Activated gamma-delta T cell treated with anti-CD3 and anti-CD28 coated beads, Interleukin-2, amount 50 U/mL, for 16 hours (primary cell): ENCODE measurements at regions not wholly inside any gene's neighbourhood (a gene's known extent, or its start where the extent isn't known, plus 50 kb on each side); places are given as distances from the start of the nearest gene placed in this dataset.

Experiments used
- DNase-seq: peaks from one replicate; pipeline ENCODE4 v3.0.0-alpha.2; 2020; ENCODE audit warnings: low read depth

GRCh38 chr17:33404070-33404819 lies 111.2 kb upstream of the ASIC2 start:
- no peak for DNase-seq

- no peak for DNase-seq
Observed at GRCh38 chr17:33416131-33416530, 123.0 kb upstream of the ASIC2 start.

GRCh38 chr17:33421933-33422332 lies 128.8 kb upstream of the ASIC2 start:
- DNase-seq: no peak

- no peak for DNase-seq
Observed at GRCh38 chr17:33433581-33433980, 140.5 kb upstream of the ASIC2 start.

- no peak for DNase-seq
Observed at GRCh38 chr17:33434841-33435240, 141.7 kb upstream of the ASIC2 start.

GRCh38 chr17:33435721-33436301 lies 142.7 kb upstream of the ASIC2 start:
- no peak for DNase-seq

GRCh38 chr17:33436321-33436720 lies 143.2 kb upstream of the ASIC2 start:
- no peak for DNase-seq

GRCh38 chr17:33438139-33438538 lies 145.0 kb upstream of the ASIC2 start:
- DNase-seq: no peak

GRCh38 chr17:33438578-33438977 lies 145.5 kb upstream of the ASIC2 start:
- DNase-seq: no peak

- DNase-seq: no peak
Observed at GRCh38 chr17:33442320-33442719, 149.2 kb upstream of the ASIC2 start.

- no peak for DNase-seq
Observed at GRCh38 chr17:33444731-33445130, 151.6 kb upstream of the ASIC2 start.

- no peak for DNase-seq
Observed at GRCh38 chr17:33447090-33447489, 154.0 kb upstream of the ASIC2 start.

GRCh38 chr17:33451221-33451620 lies 158.1 kb upstream of the ASIC2 start:
- no peak for DNase-seq

- no peak for DNase-seq
Observed at GRCh38 chr17:33457477-33457876, 164.4 kb upstream of the ASIC2 start.

- DNase-seq: no peak
Observed at GRCh38 chr17:33459078-33459940, 166.2 kb upstream of the ASIC2 start.

- no peak for DNase-seq
Observed at GRCh38 chr17:33460781-33461450, 167.8 kb upstream of the ASIC2 start.

- DNase-seq: no peak
Observed at GRCh38 chr17:33463887-33464286, 170.8 kb upstream of the ASIC2 start.

GRCh38 chr17:33464669-33465280 lies 171.7 kb upstream of the ASIC2 start:
- DNase-seq: no peak

GRCh38 chr17:33469421-33469820 lies 176.3 kb upstream of the ASIC2 start:
- DNase-seq: no peak

GRCh38 chr17:33469911-33470310 lies 176.8 kb upstream of the ASIC2 start:
- DNase-seq: no peak

GRCh38 chr17:33473061-33473460 lies 180.0 kb upstream of the ASIC2 start:
- no peak for DNase-seq

- DNase-seq: no peak
Observed at GRCh38 chr17:33474789-33475188, 181.7 kb upstream of the ASIC2 start.
